H9 (cell line): ENCODE measurements at regions not wholly inside any gene's neighbourhood (a gene's known extent, or its start where the extent isn't known, plus 50 kb on each side); places are given as distances from the start of the nearest gene placed in this dataset.

ENCODE experiments used
- DNase-seq: peaks from one replicate; pipeline ENCODE4 v3.0.0-alpha.2; 2017
- H2AFZ ChIP-seq: one replicate; pipeline ENCODE4 v1.6.1; 2013; ENCODE audit warnings: mild to moderate bottlenecking, low read length, control low read depth, moderate library complexity
- H2AK5ac ChIP-seq: 2 replicates; pipeline ENCODE4 v1.6.1; 2013; ENCODE audit warnings: low read length, control low read depth, mixed read lengths; ENCODE audit not compliant: insufficient read length
- H2BK120ac ChIP-seq: one replicate; pipeline ENCODE4 v1.6.1; 2013; ENCODE audit warnings: low read depth, mild to moderate bottlenecking, low read length, control low read depth, inconsistent platforms; ENCODE audit not compliant: poor library complexity, severe bottlenecking
- H2BK12ac ChIP-seq: 2 replicates; pipeline ENCODE4 v1.6.1; 2013; ENCODE audit warnings: low read length, control low read depth, mixed read lengths, low read depth; ENCODE audit not compliant: insufficient read length
- H2BK15ac ChIP-seq: 2 replicates; pipeline ENCODE4 v1.6.1; 2013; ENCODE audit warnings: low read depth, low read length, control low read depth
- H2BK20ac ChIP-seq: one replicate; pipeline ENCODE4 v1.6.1; 2013; ENCODE audit warnings: low read depth, mild to moderate bottlenecking, low read length, control low read depth, inconsistent platforms; ENCODE audit not compliant: poor library complexity, severe bottlenecking
- H2BK5ac ChIP-seq: 2 replicates; pipeline ENCODE4 v1.6.1; 2013; ENCODE audit warnings: low read length, control low read depth, mixed read lengths; ENCODE audit not compliant: insufficient read length
- H3K14ac ChIP-seq: 2 replicates; pipeline ENCODE4 v1.6.1; 2013; ENCODE audit warnings: low read length, control low read depth; ENCODE audit not compliant: insufficient read depth
- H3K18ac ChIP-seq: 2 replicates; pipeline ENCODE4 v1.6.1; 2013; ENCODE audit warnings: low read depth, mild to moderate bottlenecking, mixed read lengths, low read length, control low read depth; ENCODE audit not compliant: insufficient read length
- H3K23ac ChIP-seq: 2 replicates; pipeline ENCODE4 v1.6.1; 2013; ENCODE audit warnings: low read length, control low read depth, mixed read lengths, low read depth; ENCODE audit not compliant: insufficient read length
- H3K23me2 ChIP-seq: 2 replicates; pipeline ENCODE4 v1.6.1; 2013; ENCODE audit warnings: low read depth, mild to moderate bottlenecking, mixed read lengths, low read length, control low read depth; ENCODE audit not compliant: insufficient read length, poor library complexity, severe bottlenecking
- H3K27ac ChIP-seq: 2 replicates; pipeline ENCODE4 v1.5.1; 2013; ENCODE audit warnings: low read length, control low read depth, mixed read lengths, low read depth; ENCODE audit not compliant: insufficient read length
- H3K27me3 ChIP-seq: 2 replicates; pipeline ENCODE4 v1.6.1; 2013; ENCODE audit warnings: low read length, control low read depth, inconsistent platforms; ENCODE audit not compliant: insufficient read depth
- H3K4ac ChIP-seq: 2 replicates; pipeline ENCODE4 v1.6.1; 2013; ENCODE audit warnings: low read depth, mild to moderate bottlenecking, control low read depth, inconsistent platforms, low read length, moderate library complexity
- H3K4me1 ChIP-seq: 2 replicates; pipeline ENCODE4 v1.6.1; 2013; ENCODE audit warnings: low read length, control low read depth, inconsistent platforms; ENCODE audit not compliant: insufficient read depth
- H3K4me2 ChIP-seq: 2 replicates; pipeline ENCODE4 v1.6.1; 2013; ENCODE audit warnings: low read length, control low read depth, mixed read lengths; ENCODE audit not compliant: insufficient read length, insufficient read depth
- H3K56ac ChIP-seq: 2 replicates; pipeline ENCODE4 v1.6.1; 2013; ENCODE audit warnings: low read depth, mild to moderate bottlenecking, mixed read lengths, low read length, control low read depth; ENCODE audit not compliant: insufficient read length
- H3K79me1 ChIP-seq: 2 replicates; pipeline ENCODE4 v1.6.1; 2013; ENCODE audit warnings: low read depth, mild to moderate bottlenecking, moderate library complexity, low read length, control low read depth, inconsistent platforms; ENCODE audit not compliant: insufficient read depth, poor library complexity, severe bottlenecking
- H3K79me2 ChIP-seq: 2 replicates; pipeline ENCODE4 v1.6.1; 2013; ENCODE audit warnings: low read length, control low read depth, inconsistent platforms; ENCODE audit not compliant: insufficient read depth
- H3K9ac ChIP-seq: 2 replicates; pipeline ENCODE4 v1.6.1; 2013; ENCODE audit warnings: low read length, control low read depth, mixed read lengths; ENCODE audit not compliant: insufficient read length; ENCODE audit errors: extremely low read depth
- H3K9me3 ChIP-seq: one replicate; pipeline ENCODE4 v1.6.1; 2013; ENCODE audit warnings: low read depth, low read length, inconsistent platforms; ENCODE audit not compliant: control insufficient read depth
- H3T11ph ChIP-seq: one replicate; pipeline ENCODE4 v1.6.1; 2013; ENCODE audit warnings: mild to moderate bottlenecking, low read length, control low read depth, inconsistent platforms
- H4K20me1 ChIP-seq: one replicate; pipeline ENCODE4 v1.6.1; 2013; ENCODE audit not compliant: control insufficient read depth, insufficient read length, insufficient read depth
- H4K5ac ChIP-seq: 2 replicates; pipeline ENCODE4 v1.6.1; 2013; ENCODE audit warnings: low read depth, mild to moderate bottlenecking, mixed read lengths, low read length, control low read depth; ENCODE audit not compliant: insufficient read length
- H4K8ac ChIP-seq: replicated peaks from 2 replicates; pipeline ENCODE4 v1.6.1; 2013; ENCODE audit warnings: low read length, control low read depth, mixed read lengths, low read depth; ENCODE audit not compliant: insufficient read length
- H4K91ac ChIP-seq: 2 replicates; pipeline ENCODE4 v1.6.1; 2013; ENCODE audit warnings: low read depth, mild to moderate bottlenecking, moderate library complexity, mixed read lengths, low read length, control low read depth; ENCODE audit not compliant: insufficient read length
- H3K27ac Mint-ChIP-seq, 3 experiments: 2 replicates in 2 of 3; 3 replicates in 1 of 3; pipeline ENCODE4 v1.8.0; 2020 to 2021; ENCODE audit warnings: mixed read lengths in 3 of 3, mild to moderate bottlenecking in 1 of 3, moderate library complexity in 1 of 3
- H3K27me3 Mint-ChIP-seq: 2 replicates; pipeline ENCODE4 v1.8.0; 2021; ENCODE audit warnings: low read depth, mild to moderate bottlenecking, moderate library complexity, mixed read lengths
- H3K36me3 Mint-ChIP-seq, 3 experiments: 2 replicates in 2 of 3; 3 replicates in 1 of 3; pipeline ENCODE4 v1.8.0; 2020 to 2021; ENCODE audit warnings: low read depth in 3 of 3, mixed read lengths in 3 of 3; ENCODE audit not compliant: insufficient read depth in 1 of 3
- H3K4me1 Mint-ChIP-seq, 2 experiments: 2 replicates each; pipeline ENCODE4 v1.8.0; 2020; ENCODE audit warnings: mixed read lengths in 2 of 2
- H3K4me3 Mint-ChIP-seq, 2 experiments: 2 replicates in 1 of 2; 3 replicates in 1 of 2; pipeline ENCODE4 v1.8.0; 2020 to 2021; ENCODE audit warnings: mild to moderate bottlenecking in 2 of 2, mixed read lengths in 2 of 2, moderate library complexity in 1 of 2
- H3K9me3 Mint-ChIP-seq, 2 experiments: 2 replicates in 1 of 2; 3 replicates in 1 of 2; pipeline ENCODE4 v1.8.0; 2020; ENCODE audit warnings: mild to moderate bottlenecking in 2 of 2, mixed read lengths in 2 of 2, moderate library complexity in 1 of 2
- WGBS: extraction: QIAGEN DNeasy Blood & Tissue Kit; methylation state at CpG from one replicate; pipeline ENCODE4 v1.1.7; 2013; ENCODE audit warnings: missing lambda C conversion rate, low lambda C conversion rate, mixed read lengths; ENCODE audit not compliant: insufficient read length; ENCODE audit errors: extremely low coverage; 5-methylcytosine and 5-hydroxymethylcytosine counted together
- TF ChIP-seq, protein P1 (sequence below): fragments of 200-600 bp; sonication (generic); conservative IDR thresholded peaks from 3 replicates; pipeline ENCODE4 v1.8.0; 2021; ENCODE audit warnings: antibody characterized with exemption, mild to moderate bottlenecking

DNA sequence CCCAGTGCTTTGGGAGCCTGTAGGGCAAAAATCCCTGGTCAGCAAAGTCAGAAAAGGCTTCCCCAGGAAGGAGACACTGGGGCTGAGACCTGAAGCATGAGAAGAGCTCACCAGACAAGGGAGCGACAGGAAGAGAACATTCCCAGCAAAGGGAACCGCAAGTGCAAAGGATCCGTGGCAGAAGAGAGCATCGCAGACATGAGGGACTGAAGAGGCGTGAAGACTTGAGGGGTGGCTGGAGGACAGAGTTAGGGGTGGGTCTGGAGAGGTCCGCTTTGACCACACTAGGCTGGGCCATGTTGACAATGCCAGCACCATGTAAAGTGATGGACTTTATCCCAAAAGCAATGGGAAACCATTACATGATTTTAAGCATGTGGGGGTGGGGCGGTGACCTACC is 128.1 kb upstream of the IRX3 start:
- Histone ChIP-seq H3K23me2 (no peaks in the 10 kb centered on the region), H4K20me1 (no peaks in the 10 kb centered on the region), H3K27ac (no peak overlapping the region), H2BK15ac (no peak overlapping the region), H3K4me1 (peaks cover 4% of the 10 kb centered on the region; the same call in 1 of the 2 replicates), H3K9ac (no peak overlapping the region), H4K5ac (no peak overlapping the region), H3K23ac (no peak overlapping the region), H2BK5ac (no peak overlapping the region), H3K14ac (no peak overlapping the region), H3T11ph (no peak overlapping the region), H3K18ac (no peak overlapping the region), H2AK5ac (no peak overlapping the region), H3K79me1 (no peaks in the 10 kb centered on the region), H2BK20ac (no peak overlapping the region), H3K56ac (no peak overlapping the region), H3K27me3 (no peaks in the 10 kb centered on the region), H4K8ac (no peak overlapping the region), H3K4me2 (no peak overlapping the region), H2BK120ac (no peak overlapping the region), H3K79me2 (no peaks in the 10 kb centered on the region), H3K4ac (no peak overlapping the region), H4K91ac (no peak overlapping the region), H2AFZ (no peak overlapping the region), H2BK12ac (no peak overlapping the region), H3K9me3 (no peaks in the 10 kb centered on the region)
- Mint-ChIP-seq H3K36me3 (peaks cover 0 to 6% (median 3%) of the 10 kb centered on the region in 3 experiments; a peak in 3 of 7 replicates), H3K9me3 (peaks cover 6 to 8% of the 10 kb centered on the region in 2 experiments; a peak in 4 of 5 replicates), H3K27ac (no peak overlapping the region), H3K4me1 (peaks cover 15 to 16% of the 10 kb centered on the region in 2 experiments), H3K27me3 (peaks cover 34% of the 10 kb centered on the region), H3K4me3 (no peak overlapping the region)
- no peak for DNase-seq
- WGBS: no CpG with 5 or more reads among the region's 7 CpGs
- TF ChIP-seq, protein P1, sequence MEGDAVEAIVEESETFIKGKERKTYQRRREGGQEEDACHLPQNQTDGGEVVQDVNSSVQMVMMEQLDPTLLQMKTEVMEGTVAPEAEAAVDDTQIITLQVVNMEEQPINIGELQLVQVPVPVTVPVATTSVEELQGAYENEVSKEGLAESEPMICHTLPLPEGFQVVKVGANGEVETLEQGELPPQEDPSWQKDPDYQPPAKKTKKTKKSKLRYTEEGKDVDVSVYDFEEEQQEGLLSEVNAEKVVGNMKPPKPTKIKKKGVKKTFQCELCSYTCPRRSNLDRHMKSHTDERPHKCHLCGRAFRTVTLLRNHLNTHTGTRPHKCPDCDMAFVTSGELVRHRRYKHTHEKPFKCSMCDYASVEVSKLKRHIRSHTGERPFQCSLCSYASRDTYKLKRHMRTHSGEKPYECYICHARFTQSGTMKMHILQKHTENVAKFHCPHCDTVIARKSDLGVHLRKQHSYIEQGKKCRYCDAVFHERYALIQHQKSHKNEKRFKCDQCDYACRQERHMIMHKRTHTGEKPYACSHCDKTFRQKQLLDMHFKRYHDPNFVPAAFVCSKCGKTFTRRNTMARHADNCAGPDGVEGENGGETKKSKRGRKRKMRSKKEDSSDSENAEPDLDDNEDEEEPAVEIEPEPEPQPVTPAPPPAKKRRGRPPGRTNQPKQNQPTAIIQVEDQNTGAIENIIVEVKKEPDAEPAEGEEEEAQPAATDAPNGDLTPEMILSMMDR: no peak
